NCI-H226 (cell line): ENCODE measurements at regions not wholly inside any gene's neighbourhood (a gene's known extent, or its start where the extent isn't known, plus 50 kb on each side); places are given as distances from the start of the nearest gene placed in this dataset.

ENCODE experiments used
- DNase-seq: peaks from one replicate; pipeline ENCODE4 v3.0.0-alpha.2; 2015

DNA sequence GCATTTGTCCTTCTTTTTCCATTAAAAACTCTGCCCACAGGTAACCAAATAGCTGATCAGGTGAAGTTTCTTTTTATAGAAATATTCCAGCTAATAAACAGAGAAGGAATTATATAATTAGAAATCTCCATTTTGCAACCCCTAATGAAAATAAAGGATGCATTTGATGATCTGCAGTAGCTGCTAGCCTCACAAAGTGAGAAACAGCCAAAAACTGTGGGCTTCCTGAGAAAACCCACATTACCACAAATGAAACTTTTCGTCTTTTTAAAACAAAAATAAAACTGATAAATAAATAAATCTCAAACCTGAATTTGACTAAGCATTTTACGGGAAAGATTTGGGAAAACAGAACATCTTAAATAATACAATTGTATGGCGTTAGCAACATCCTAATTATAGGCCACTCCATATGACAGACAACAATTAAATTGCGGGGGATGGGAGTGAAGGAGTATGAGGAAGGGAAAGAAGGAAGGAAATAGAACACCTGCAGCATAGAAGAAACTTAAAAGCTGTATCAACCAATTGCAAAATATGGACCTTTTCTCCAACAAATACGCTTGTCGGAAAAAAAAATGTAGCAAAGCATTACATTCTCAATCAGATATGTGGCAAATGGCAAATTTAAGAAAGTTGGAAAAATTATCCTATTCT, 283.0 kb upstream of the ITGA1 start:
- no peak for DNase-seq

DNA sequence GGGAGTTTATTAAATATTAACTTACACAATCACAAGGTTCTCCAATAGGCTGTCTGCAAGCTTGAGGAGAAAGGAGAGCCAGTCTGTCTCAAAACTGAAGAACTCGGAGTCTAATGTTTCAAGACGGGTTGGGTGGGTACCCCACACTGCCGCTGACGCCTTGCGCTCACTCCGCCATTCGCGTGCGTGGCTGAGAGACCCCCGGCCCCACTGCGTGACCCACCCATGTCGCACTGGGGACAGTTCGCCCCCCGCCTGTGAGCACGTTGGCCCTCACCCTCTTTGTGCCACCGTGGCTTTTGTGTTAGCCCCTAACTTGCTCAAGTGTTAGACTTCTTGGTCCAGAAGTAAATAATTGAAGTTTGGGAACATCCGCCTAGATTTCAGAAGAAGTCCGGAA, 270.0 kb upstream of the ITGA1 start:
- no peak for DNase-seq

DNA sequence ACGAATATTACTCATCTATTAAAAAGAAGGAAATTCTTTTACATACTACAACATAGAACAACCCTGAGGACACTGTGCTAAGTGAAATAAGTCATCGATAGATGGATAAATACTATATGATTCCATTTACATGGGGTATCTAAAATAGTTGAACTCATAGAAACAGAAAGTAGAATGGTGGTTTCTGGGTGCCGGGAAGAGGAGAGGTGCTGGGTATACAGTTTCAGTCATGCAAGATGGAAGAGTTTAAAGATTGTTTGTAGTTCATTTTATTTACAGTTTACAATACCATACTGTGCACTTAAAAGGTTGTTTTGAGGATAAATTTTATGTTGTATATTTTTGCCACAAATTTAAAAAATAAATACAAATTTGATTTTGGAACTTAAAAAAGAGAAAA, 267.5 kb upstream of the ITGA1 start:
- DNase-seq = no peak

DNA sequence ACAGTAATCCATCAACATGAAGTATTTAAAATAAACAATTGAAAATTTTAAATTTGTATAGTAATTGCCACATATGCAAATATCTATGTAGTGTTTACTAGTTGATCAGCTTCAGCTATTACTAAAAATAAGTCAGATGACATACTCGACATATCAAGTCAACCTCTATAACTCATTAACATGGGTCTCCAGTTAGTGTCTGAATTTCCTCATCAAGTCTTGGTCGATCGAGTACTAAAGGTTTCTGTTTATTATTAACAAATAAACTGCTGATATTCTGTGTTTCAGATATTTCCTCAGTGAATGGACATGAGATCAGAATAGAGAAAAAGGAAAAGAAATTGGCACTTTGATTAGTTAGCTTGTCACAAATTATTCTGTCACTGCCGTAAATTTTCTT, 266.5 kb upstream of the ITGA1 start:
- DNase-seq = no peak

DNA sequence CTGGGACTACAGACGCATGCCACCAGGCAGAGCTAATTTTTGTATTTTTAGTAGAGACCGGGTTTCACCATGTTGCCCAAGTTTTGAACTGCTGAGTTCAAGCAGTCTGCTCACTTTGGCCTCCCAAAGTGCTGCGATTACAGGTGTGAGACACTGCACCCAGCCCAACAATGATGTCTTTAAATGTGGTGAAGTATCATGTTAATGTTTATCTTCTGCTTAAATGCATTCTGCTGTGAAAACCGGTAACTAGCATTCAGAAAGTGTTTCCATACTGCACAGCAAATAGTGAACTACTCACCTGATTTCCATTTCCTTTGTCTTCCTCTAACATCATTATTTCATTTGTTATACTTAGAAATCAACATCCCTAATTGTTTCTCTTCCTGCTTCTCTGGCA, 264.0 kb upstream of the ITGA1 start:
- no peak for DNase-seq

DNA sequence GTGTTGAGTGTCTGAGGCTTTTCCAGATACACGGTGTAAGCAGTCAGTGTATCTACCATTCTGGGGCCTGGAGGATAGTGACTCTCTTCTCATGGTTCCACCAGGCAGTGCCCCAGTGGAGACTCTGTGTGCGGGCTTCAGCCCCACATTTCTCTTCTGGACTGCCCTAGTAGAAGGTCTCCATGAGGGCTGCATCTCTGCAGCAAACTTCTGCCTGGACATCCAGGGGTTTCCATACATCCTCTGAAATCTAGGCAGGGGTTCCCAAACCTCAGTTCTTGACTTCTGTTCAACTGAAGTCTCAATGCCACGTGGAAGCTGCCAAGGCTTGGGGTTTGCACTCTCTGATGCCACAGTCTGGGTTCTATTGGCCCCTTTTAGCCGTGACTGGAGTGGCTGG, 256.6 kb upstream of the ITGA1 start:
- no peak for DNase-seq

DNA sequence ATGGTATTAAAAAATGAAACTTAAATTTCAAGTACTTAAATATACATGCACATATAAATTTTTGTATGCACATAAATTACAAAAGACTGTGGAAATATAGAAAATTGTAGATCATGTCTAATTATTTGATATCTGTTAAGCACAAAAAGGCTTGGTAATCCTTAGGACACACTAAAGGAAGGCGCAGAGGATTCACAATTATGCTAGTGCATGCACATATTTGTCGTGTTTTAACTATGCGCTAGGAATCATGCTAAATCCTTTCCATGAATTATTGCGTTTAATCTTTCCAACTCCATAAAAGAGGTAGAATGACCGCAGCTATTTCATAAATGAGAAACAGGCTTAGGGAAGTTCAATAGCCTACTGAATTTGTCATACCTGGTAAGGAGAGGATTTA, 244.1 kb upstream of the ITGA1 start:
- no peak for DNase-seq

DNA sequence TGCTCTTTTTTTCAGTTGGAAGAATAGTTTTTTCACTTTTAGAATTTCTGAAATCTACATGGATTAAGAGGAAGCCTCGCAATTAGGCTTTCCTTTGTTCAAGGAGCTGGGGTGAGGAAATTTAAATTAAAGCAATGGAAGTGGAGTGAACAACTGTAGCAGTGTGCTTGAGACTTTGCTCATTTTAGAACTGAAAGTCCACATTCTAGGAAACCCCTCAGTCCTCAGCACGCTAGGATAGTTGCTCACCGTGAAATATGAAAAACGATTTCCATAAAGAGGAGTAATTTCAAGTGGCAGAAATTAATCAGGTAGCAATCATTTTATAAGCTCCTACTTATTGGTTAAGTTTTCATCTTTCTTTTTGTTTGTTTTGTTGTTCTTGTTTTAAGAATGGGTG, 243.0 kb upstream of the ITGA1 start:
- DNase-seq = no peak

DNA sequence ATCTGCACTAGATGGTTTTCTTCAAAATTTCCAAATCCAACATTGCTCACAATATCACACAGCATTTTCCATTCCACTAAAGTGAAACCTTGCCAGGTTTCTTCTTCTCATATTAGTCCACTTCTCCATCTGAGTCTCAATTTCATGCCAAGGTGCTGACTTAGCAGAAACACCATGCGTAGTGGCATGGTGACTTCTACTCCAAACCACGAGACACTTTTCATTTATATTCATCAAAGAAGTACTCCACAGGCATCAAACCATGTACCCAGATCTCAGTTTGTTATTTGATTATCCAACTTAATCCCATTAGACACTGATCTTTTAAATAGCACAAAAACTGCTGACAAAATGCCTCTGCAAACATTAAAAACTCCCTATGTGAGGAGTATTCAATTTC, 233.4 kb upstream of the ITGA1 start:
- no peak for DNase-seq

DNA sequence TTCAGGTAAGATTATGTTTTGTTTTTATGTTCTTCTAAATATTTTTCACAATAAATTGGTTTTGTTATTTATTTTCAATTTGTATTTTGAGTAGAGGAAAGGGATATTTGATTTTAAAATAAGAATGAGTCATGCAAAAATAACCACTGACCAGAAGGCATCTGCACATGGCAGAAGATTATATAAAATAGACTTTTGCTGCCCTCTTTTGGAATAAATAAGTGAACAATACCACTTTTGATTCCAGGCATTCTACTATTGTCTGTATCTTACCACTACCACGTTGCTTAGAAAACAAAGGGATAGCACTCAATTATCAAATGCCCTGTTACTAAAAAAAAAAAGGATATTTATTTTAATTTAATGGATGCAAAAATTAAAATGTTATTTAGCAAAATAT, 227.3 kb upstream of the ITGA1 start:
- no peak for DNase-seq

DNA sequence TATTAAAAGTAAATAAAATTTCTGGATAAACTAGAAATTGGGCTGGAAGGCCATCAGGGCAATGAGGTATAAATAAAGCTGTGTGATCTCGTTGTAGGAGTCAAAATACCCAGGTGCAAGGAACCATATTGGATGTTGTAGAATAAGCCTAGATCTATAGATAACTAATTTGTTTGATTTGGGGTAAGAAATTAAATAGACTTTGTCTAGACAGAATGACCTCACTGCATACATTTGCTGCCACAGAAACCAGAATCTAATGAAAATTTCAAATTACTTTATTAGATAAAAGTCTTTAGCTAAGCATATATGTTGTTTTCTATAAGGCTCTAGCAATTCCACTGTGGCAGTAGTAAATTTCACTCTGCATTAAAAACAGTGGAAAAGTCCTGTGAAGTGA, 225.2 kb upstream of the ITGA1 start:
- DNase-seq = no peak

DNA sequence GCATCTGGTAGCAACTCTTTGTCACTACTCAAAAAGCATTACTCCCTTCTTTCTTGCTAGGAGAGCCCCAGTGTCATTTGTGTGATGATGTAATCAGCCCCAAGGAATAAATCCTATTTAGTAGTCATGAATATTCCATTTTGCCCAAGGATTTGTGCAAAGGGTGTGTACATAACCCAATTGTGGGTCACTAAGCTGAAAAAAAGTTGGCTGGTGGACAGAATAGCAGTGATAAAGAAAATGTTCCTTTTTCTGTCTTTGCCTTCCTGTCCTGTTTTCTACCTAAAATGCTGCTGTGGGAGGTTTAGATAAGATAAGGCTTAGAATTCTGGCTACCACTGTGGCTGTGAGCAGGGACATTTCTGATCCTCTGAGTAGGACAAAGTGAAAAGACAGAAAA, 223.1 kb upstream of the ITGA1 start:
- DNase-seq = no peak

DNA sequence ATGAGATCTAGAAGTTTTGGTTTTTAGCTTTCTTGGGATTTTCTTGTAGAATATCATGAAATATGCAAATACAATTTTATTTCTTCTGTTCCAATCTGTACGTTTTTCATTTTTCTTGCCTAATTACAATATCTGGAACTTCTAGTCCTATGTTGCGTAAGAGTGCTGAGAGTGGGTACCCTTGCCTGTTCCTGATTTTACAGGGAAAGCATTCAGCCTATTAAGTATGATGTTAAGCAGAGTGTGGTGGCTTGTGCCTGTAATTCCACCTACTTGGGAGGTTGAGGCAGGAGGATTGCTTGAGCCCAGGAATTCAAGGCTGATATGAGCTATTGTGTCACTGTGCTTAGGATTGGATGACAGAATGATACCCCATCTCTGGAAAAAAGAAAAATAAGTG, 210.2 kb upstream of the ITGA1 start:
- no peak for DNase-seq

DNA sequence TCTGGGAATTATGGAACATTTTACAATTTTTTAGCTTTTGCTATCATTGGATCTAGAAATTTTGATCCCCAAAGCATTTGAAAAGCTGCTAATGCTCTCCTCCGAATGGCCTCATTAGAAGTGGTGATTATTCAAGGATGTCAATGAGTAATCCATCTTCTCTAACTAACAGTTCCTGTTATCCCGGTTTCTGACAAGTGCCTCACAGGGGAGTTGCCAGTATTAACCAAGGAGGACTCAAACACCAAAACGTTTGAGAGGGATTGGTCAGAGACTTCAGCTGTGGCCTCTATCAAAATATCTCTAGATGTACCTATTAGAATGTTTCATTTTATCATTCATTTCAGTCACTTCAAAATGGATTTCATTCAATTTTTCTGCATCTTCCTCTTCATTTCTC, 208.3 kb upstream of the ITGA1 start:
- DNase-seq = no peak

DNA sequence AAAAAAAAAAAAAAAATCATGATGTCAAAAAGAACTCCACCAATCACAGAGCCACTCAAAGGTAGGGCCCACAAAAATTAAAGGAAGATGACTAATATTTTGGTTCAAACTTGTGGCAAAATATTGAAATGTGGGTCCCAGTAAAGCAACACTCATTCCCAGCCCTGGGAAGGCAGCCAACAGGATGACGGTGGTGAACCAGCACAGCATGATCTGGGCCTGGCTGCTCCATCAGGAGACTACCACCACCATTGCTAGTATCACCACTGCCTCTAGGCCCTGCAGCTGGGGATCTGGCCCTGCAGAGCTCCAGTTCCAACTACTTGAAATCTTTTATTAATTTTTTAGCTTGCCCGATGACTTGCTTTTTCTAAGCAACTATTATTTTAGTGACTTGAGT, 206.8 kb upstream of the ITGA1 start:
- peak; percentile 56 for DNase-seq

DNA sequence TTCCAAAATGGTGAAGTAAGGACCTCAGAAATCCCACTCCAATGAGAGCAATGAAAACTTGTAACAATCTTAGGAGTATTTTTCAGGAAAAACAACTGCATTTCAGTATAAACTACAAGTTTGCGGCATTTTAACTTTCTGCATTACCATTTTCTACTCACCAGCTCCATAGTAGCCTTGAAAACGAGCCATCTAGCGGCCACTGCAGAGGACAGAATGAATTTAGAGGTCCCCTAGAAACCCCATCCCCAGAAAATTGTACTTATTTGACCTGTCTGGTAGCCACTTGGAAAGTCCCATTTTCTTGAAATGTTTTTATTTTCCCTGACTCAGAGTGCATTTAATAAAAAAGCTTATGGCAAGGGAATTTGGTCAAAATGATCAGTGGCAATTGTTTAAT, 205.4 kb upstream of the ITGA1 start:
- no peak for DNase-seq

DNA sequence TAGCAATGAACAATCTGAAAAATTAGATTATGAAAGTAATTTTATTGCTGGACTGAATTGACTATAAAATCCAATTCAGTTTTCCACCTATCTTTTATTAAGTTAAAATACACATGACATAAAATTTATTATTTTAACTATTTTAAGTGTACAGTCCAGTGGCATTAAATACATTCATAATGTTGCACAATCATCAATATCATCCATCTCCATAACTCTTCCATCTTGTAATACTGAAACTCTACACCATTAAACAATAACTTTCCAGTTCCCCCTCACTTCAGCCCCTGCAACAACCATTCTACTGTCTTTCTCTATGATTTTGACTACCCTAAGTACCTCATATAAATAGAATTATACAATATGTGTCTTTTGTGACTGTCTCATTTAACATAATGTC, 200.6 kb upstream of the ITGA1 start:
- DNase-seq = no peak

DNA sequence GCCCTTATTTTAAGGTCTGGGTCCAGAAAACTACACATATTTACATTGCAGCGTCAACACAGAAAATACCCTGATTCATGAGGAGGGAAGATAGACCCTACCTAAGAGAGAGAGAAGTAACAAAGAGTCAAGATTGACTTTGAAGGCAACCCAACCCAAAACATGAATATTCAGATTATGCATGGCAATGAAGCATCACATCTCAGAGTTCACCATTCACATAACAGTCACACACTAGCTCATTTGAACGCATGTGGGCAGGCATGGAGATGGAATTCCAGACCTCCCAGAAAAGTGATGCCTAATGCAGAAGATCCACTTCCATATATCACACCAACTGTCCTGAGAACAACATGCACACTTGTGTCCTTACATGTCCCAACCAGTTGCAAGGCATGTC, 190.1 kb upstream of the ITGA1 start:
- DNase-seq = no peak

DNA sequence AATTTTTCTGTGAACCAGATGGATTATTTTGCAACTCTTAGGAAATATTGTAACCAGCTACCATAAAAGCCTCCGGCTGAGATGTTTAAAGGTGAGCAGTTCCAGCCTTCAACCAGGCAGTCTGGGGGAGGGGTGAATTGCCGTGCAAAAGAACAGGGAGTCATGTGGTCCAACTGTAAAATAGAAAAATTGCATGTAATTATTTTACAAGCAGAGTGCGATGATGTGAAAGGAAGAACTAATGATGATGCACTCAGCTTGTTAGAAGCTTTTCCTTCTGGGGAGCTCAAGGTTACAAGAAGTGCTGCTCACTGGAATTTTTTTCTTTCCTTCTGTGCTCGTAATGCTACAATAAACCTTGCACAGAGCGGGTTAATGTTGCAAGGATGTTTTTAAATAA, 188.7 kb upstream of the ITGA1 start:
- DNase-seq = no peak

DNA sequence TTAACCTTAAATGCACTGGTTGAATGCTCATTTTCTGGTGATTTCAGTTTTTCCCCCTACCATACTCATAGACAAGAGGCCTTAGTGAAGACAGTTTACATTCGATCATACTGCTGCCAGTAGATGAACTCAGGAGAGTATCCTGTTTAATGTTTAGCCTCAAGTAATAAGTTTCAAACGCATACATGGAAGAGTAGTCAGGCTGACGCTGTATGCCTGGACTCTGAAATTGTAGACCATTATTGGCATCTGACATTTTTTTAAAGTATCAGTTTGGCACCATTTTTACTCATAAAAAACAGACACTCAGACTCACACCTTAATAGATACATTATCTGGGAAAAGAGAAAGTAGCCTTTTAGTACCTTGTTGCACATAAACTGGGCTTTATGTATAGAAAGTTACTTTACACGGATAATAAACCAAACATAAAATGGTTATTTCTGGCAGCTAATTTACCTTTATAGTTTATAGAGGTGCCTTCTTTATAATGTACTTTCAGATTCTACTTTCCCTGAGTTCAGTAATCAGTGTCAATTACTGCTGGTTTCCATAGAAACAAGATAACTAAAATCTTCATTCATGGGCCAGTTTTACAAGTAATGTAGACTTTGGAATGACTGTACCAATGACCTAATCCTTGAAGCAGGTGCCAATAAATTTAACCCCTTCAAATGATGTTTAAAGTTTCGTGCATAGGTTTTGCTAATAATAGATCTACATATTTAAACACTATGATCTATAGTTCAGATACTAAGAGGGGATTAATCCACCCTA, 183.8 kb upstream of the ITGA1 start:
- no peak for DNase-seq

DNA sequence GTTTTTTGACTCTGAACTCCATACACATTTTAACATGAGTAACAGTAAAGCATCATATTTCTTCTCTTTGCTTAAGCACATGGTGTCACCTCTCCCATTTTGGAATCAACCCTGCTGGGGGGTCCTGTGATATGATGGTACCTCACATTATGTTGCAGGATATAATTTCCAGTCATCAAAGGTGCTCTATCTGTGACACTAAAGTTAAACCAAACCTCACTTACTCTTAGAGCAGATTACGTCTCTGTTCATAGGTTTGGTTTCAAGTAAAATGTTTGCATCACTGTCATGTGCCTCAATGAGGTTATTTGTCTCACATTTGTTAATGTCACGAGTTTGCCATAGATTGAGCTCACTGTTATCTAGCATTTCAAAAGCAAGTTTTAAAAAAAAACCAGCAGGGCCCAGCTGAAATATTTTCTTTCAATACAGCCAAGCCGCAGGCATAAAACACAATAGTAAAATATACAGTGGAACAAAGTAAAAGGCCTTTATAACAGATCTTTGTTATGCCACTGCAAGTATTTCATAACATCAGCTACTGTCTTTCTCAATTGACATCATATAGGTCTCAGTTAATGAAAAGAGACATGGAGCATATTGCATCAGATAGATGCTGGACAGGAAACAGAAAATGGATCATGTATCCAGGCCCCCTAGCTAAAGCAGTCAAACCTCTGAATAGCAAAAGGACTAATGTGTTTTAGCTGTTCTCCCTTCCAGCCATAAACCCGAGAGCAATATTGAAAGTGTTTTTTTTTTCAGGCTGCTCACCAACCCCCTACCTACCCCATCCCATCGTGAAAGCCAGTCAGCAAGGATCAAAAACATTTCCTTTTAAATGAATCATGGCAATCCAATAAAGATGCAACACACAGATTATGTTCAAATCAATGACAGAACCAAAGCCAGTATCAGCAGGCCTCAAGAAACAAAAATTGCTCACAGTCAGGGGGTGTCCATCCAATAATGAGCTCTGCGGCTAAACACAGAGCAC, 182.1 kb upstream of the ITGA1 start:
- DNase-seq = no peak

DNA sequence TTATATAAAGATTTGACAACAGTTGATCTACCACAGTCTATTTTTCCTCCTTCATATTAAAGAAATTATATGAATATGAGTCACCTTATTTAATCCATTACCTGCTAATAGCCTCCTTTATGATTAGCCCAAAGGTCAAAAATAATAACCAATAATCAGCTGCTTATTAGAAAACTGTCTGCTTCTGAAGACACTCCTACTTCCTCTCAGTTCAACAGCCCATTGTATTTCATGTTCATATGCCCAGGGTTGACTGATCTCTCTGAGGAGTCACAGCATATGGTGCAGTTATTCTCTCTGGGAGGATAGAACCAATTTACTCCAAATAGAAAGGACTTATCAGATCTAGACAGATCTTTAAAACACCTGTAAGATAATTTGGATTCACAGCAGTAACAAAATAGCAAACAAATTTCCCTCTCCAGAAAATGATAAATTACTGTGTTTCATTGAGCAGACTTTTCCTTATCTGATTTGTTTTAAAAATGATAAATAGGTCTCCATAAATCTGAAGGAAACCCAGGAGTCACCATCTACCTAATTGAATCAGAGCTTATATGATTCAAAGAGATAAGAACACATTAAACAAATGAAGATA, 180.4 kb upstream of the ITGA1 start:
- DNase-seq = no peak

DNA sequence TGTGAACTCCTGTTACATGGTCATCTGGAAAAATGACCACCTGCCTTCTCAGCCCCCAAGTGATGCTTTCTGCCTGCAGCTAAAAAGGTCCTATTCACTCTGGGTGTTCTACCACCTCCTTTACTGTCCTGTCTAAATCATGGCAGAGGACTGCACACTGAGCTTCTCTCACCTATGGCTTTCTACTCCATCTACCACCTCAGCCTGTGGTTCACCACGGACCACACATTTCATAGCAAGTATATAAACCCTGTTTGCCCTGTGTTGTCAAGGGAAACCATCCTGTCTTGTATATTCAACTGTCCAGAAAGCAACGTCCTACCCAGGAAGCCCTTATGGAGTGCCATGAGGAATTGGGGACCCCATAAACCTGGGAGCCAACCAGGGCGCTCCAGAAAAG, 167.4 kb upstream of the ITGA1 start:
- DNase-seq = no peak
